ENCODE measurements at regions not wholly inside any gene's neighbourhood (a gene's known extent, or its start where the extent isn't known, plus 50 kb on each side); places are given as distances from the start of the nearest gene placed in this dataset.

DNA sequence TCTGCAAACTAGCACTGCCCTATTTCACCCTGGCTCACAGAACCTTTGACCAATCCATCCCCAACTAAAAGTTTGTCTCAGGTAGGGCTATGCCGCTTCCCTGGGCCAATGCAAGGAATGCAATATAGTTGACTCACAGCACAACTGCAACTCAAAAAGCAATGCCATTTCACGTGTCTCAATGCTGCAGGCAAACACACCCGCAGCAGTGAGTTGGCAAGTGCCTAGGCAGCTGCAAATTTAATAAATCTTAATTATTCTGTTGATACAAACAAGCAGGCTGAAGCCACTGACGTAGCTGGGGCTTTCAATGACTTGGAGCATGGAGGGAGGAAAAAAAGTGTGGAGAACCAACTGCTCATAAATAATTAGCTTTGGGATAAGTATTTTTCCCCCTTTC lies 87.9 kb downstream of the SYNE3 start:
- TF ChIP-seq, protein P1, sequence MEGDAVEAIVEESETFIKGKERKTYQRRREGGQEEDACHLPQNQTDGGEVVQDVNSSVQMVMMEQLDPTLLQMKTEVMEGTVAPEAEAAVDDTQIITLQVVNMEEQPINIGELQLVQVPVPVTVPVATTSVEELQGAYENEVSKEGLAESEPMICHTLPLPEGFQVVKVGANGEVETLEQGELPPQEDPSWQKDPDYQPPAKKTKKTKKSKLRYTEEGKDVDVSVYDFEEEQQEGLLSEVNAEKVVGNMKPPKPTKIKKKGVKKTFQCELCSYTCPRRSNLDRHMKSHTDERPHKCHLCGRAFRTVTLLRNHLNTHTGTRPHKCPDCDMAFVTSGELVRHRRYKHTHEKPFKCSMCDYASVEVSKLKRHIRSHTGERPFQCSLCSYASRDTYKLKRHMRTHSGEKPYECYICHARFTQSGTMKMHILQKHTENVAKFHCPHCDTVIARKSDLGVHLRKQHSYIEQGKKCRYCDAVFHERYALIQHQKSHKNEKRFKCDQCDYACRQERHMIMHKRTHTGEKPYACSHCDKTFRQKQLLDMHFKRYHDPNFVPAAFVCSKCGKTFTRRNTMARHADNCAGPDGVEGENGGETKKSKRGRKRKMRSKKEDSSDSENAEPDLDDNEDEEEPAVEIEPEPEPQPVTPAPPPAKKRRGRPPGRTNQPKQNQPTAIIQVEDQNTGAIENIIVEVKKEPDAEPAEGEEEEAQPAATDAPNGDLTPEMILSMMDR (optimal IDR thresholded peaks at IDR 0.05 in 1 of 3, IDR thresholded peaks at IDR 0.05 in 1 of 3, conservative IDR thresholded peaks at IDR 0.05 in 1 of 3; ENCODE audit: extremely low read depth in 1 of 3, insufficient read depth in 2 of 3, low read length in 3 of 3), result no peak
- TF ChIP-seq EZH2 (IDR thresholded peaks at IDR 0.05; ENCODE audit: low read length), result no peak

Measured in keratinocyte (primary cell).